ENCODE measurements at regions not wholly inside any gene's neighbourhood (a gene's known extent, or its start where the extent isn't known, plus 50 kb on each side); places are given as distances from the start of the nearest gene placed in this dataset.

- TF ChIP-seq CTCF (IDR thresholded peaks at IDR 0.05; ENCODE audit: low read length) (no peak), EZH2 (IDR thresholded peaks at IDR 0.05; ENCODE audit: borderline replicate concordance, low read length) (no peak)
These were observed 172.5 kb upstream of the PZP start for GRCh38 chr12:9380650-9381049.
